ENCODE measurements at regions not wholly inside any gene's neighbourhood (a gene's known extent, or its start where the extent isn't known, plus 50 kb on each side); places are given as distances from the start of the nearest gene placed in this dataset.

- no peak for TF ChIP-seq POU5F1 (IDR thresholded peaks at IDR 0.05; ENCODE audit: low read depth, low read length)
- TF ChIP-seq GABPA (IDR thresholded peaks at IDR 0.05; ENCODE audit: borderline replicate concordance, insufficient read depth, low read length): no peak
- TF ChIP-seq E2F6 (IDR thresholded peaks at IDR 0.05): no peak
- TF ChIP-seq CTCF (IDR thresholded peaks at IDR 0.05; ENCODE audit: control extremely low read depth in 1 of 3, insufficient read depth in 1 of 3, low read depth in 1 of 3, low read length in 3 of 3): no peak
- no peak for TF ChIP-seq CHD2 (IDR thresholded peaks at IDR 0.05; ENCODE audit: low read length)
- TF ChIP-seq HDAC2 (IDR thresholded peaks at IDR 0.05; ENCODE audit: borderline replicate concordance in 1 of 2, low read depth in 2 of 2, low read length in 2 of 2): no peak
- TF ChIP-seq TAF1 (IDR thresholded peaks at IDR 0.05; ENCODE audit: low read depth, low read length): no peak
- no peak for TF ChIP-seq TCF12 (IDR thresholded peaks at IDR 0.05; ENCODE audit: low read depth, low read length)
These were observed 262.0 kb downstream of the ARAP2 start for GRCh38 chr4:35982318-35982717.
